Testis (tissue), 2 donors: ENCODE measurements at regions not wholly inside any gene's neighbourhood (a gene's known extent, or its start where the extent isn't known, plus 50 kb on each side); places are given as distances from the start of the nearest gene placed in this dataset.

Experiments used
- CTCF ChIP-seq, 3 experiments: fragments of 450-650 bp in 2 of 3; fragments of 200-600 bp in 1 of 3; sonication (generic) in 1 of 3; IDR thresholded peaks; one replicate each; pipeline ENCODE4 v1.5.1; 2016 to 2019; ENCODE audit warnings: antibody characterized with exemption in 3 of 3, mild to moderate bottlenecking in 2 of 3, moderate library complexity in 1 of 3
- POLR2A ChIP-seq: fragments of 450-650 bp; IDR thresholded peaks from one replicate; pipeline ENCODE4 v1.6.1; 2017; ENCODE audit warnings: antibody characterized with exemption, mild to moderate bottlenecking, moderate library complexity

DNA sequence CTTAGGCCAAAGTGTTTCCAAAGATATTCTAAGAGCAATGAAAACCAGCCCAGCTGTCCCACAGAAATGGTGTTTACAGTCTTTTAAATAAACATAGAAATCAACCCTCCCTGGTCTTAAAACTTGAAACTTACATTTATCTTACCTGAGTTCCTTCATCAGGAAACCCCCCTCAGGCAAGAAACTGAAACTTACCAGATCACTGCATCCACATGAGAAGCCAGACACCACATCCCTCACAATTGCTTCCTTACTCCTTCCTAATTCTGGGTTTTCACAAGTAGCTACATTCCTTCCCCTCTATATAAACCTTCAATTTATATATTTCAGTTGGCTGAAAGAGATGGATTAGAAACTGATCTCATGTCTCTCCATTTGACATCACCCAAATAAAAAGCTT lies 563.0 kb upstream of the CHRM3 start:
- TF ChIP-seq CTCF (IDR thresholded peaks at IDR 0.05): no peak
- no peak for TF ChIP-seq POLR2A
